Testis (tissue), 2 donors: ENCODE measurements at regions not wholly inside any gene's neighbourhood (a gene's known extent, or its start where the extent isn't known, plus 50 kb on each side); places are given as distances from the start of the nearest gene placed in this dataset.
A peak's percentile ranks its signal among the peaks of the same experiment; 100 is the strongest.

Experiments used
- DNase-seq: peaks from one replicate; pipeline ENCODE4 v3.0.0-alpha.2; 2019
- H3K27ac ChIP-seq, 2 donors: fragments of 200-600 bp; sonication (generic); one replicate each; pipeline ENCODE4 v1.5.1; 2019
- H3K27me3 ChIP-seq: fragments of 200-600 bp; sonication (generic); one replicate; pipeline ENCODE4 v1.5.1; 2019
- H3K36me3 ChIP-seq: fragments of 200-600 bp; sonication (generic); one replicate; pipeline ENCODE4 v1.5.1; 2017; ENCODE audit warnings: low read depth; ENCODE audit errors: missing control alignments
- H3K4me1 ChIP-seq: fragments of 200-600 bp; sonication (generic); one replicate; pipeline ENCODE4 v1.5.1; 2019
- H3K4me3 ChIP-seq, 2 donors: fragments of 200-600 bp; sonication (generic); one replicate each; pipeline ENCODE4 v1.5.1; 2017 to 2019
- H3K9me3 ChIP-seq: fragments of 200-600 bp; sonication (generic); one replicate; pipeline ENCODE4 v1.5.1; 2017
- CTCF ChIP-seq, 3 experiments: fragments of 450-650 bp in 2 of 3; fragments of 200-600 bp in 1 of 3; sonication (generic) in 1 of 3; IDR thresholded peaks; one replicate each; pipeline ENCODE4 v1.5.1; 2016 to 2019; ENCODE audit warnings: antibody characterized with exemption in 3 of 3, mild to moderate bottlenecking in 2 of 3, moderate library complexity in 1 of 3
- POLR2A ChIP-seq: fragments of 450-650 bp; IDR thresholded peaks from one replicate; pipeline ENCODE4 v1.6.1; 2017; ENCODE audit warnings: antibody characterized with exemption, mild to moderate bottlenecking, moderate library complexity
- WGBS, 2 donors: methylation state at CpG; one replicate each; pipeline ENCODE4 v1.1.5; 2018; 5-methylcytosine and 5-hydroxymethylcytosine counted together
- intact Hi-C: fragments of 100-400 bp; cut with DNase I; formaldehyde crosslinking; loops from one replicate; pipeline ENCODE4 v1.15.1; 2023; ENCODE audit warnings: low total_unique reads

DNA sequence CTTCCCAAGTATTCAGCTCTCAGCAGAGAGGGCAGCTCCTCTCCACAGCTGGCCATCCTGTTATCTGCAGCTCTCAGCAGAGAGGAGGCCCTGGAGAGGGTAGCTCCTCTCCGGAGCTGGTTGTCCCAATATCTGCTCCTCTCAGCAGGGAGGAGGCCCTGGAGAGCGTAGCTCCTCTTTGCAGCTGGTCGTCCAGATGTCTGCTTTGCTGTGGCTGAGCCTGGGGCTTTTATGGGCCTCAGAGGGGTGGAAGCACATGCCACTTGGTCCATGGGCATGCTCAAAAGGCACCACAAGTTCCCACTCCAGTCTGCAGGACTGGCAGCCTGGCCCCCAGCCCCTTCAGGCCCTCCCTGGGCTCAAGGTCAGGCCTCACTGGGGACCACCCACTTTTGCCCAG lies 314.3 kb downstream of the KCNJ2 start:
- Histone ChIP-seq H3K4me3 (no peak overlapping the region), H3K27ac (no peak overlapping the region), H3K27me3 (no peaks in the 10 kb centered on the region), H3K4me1 (no peaks in the 10 kb centered on the region), H3K36me3 (no peaks in the 10 kb centered on the region), H3K9me3 (no peaks in the 10 kb centered on the region)
- DNase-seq: no peak
- no peak for TF ChIP-seq CTCF (IDR thresholded peaks at IDR 0.05)
- TF ChIP-seq POLR2A: no peak
- 40 to 92% methylated on average over 1 to 3 of the region's 3 CpGs for WGBS, 2 donors
- intact Hi-C loops: no loop called here

GRCh38 chr17:70484050-70484449 lies 314.7 kb downstream of the KCNJ2 start:
- 92 to 100% methylated on average over 1 to 4 of the region's 4 CpGs for WGBS, 2 donors
- Histone ChIP-seq H3K4me1 (no peaks in the 10 kb centered on the region), H3K27ac (no peak overlapping the region), H3K9me3 (no peaks in the 10 kb centered on the region), H3K36me3 (no peaks in the 10 kb centered on the region), H3K4me3 (no peak overlapping the region), H3K27me3 (no peaks in the 10 kb centered on the region)
- DNase-seq: no peak
- no peak for TF ChIP-seq CTCF (IDR thresholded peaks at IDR 0.05)
- TF ChIP-seq POLR2A: no peak
- intact Hi-C loops: no loop called here

DNA sequence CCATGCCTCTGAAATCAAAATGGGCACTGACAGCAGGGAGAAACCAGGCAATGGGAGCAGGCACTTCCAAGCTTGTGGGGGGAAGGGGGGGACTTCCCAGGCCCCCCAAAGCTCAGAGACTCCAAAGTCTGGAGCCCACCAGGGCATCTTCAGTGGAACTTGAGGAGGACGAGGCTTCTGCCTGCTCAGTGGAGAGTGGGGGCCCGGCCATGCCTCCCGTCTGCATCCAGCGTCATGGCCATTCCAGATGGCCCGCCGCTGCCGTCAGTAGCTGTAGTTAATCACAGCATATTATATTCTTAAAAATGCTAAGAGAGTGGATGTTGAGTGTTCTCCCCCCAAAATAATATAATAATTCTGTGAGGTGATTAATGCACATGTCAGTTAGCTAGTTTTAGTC lies 315.2 kb downstream of the KCNJ2 start:
- WGBS, 2 donors: 84 to 89% methylated on average over 7 of the region's 7 CpGs
- intact Hi-C loops: no loop called here
- Histone ChIP-seq H3K27me3 (no peaks in the 10 kb centered on the region), H3K27ac (no peak overlapping the region), H3K4me1 (no peaks in the 10 kb centered on the region), H3K36me3 (no peaks in the 10 kb centered on the region), H3K4me3 (no peak overlapping the region), H3K9me3 (no peaks in the 10 kb centered on the region)
- no peak for DNase-seq
- TF ChIP-seq POLR2A: no peak
- no peak for TF ChIP-seq CTCF (IDR thresholded peaks at IDR 0.05)

GRCh38 chr17:70492368-70492767 lies 323.0 kb downstream of the KCNJ2 start:
- DNase-seq: no peak
- no peak overlapping the region for H3K27ac ChIP-seq
- no peak overlapping the region for H3K4me3 ChIP-seq
- H3K4me1 ChIP-seq: no peaks in the 10 kb centered on the region
- intact Hi-C loops: no loop called here
- no peaks in the 10 kb centered on the region for H3K9me3 ChIP-seq
- no peaks in the 10 kb centered on the region for H3K27me3 ChIP-seq
- WGBS, 2 donors: 75 to 78% methylated on average over 2 of the region's 2 CpGs
- H3K36me3 ChIP-seq: no peaks in the 10 kb centered on the region
- TF ChIP-seq POLR2A (no peak), CTCF (IDR thresholded peaks at IDR 0.05) (no peak)

- H3K4me1 ChIP-seq: no peaks in the 10 kb centered on the region
- H3K36me3 ChIP-seq: no peaks in the 10 kb centered on the region
- H3K9me3 ChIP-seq: no peaks in the 10 kb centered on the region
- peak in 1 of 3 experiments; percentile 33 for TF ChIP-seq CTCF (IDR thresholded peaks at IDR 0.05)
- TF ChIP-seq POLR2A: no peak
- H3K4me3 ChIP-seq: no peak overlapping the region
- no peak overlapping the region for H3K27ac ChIP-seq
- no peak for DNase-seq
- intact Hi-C loops: no loop called here
- WGBS, 2 donors: 60 to 87% methylated on average over 3 of the region's 3 CpGs
- H3K27me3 ChIP-seq: no peaks in the 10 kb centered on the region
These were observed 324.0 kb downstream of the KCNJ2 start for GRCh38 chr17:70493277-70493874.
